Stimulated activated CD8-positive, alpha-beta memory T cell treated with anti-CD3 and anti-CD28 coated beads, Interleukin-7, amount 100 ng/mL, for 24 hours (primary cell): ENCODE measurements at regions not wholly inside any gene's neighbourhood (a gene's known extent, or its start where the extent isn't known, plus 50 kb on each side); places are given as distances from the start of the nearest gene placed in this dataset.
A peak's percentile ranks its signal among the peaks of the same experiment; 100 is the strongest.

Experiments used
- DNase-seq: peaks from one replicate; pipeline ENCODE4 v3.0.0-alpha.2; 2020; ENCODE audit warnings: low read depth

GRCh38 chr1:212558693-212559480 lies 49.7 kb upstream of the ATF3 start:
- peak; percentile 65 for DNase-seq
